H9 (cell line): ENCODE measurements at regions not wholly inside any gene's neighbourhood (a gene's known extent, or its start where the extent isn't known, plus 50 kb on each side); places are given as distances from the start of the nearest gene placed in this dataset.

Source experiments
- DNase-seq: peaks from one replicate; pipeline ENCODE4 v3.0.0-alpha.2; 2017
- H2AFZ ChIP-seq: one replicate; pipeline ENCODE4 v1.6.1; 2013; ENCODE audit warnings: mild to moderate bottlenecking, low read length, control low read depth, moderate library complexity
- H2AK5ac ChIP-seq: 2 replicates; pipeline ENCODE4 v1.6.1; 2013; ENCODE audit warnings: low read length, control low read depth, mixed read lengths; ENCODE audit not compliant: insufficient read length
- H2BK120ac ChIP-seq: one replicate; pipeline ENCODE4 v1.6.1; 2013; ENCODE audit warnings: low read depth, mild to moderate bottlenecking, low read length, control low read depth, inconsistent platforms; ENCODE audit not compliant: poor library complexity, severe bottlenecking
- H2BK12ac ChIP-seq: 2 replicates; pipeline ENCODE4 v1.6.1; 2013; ENCODE audit warnings: low read length, control low read depth, mixed read lengths, low read depth; ENCODE audit not compliant: insufficient read length
- H2BK15ac ChIP-seq: 2 replicates; pipeline ENCODE4 v1.6.1; 2013; ENCODE audit warnings: low read depth, low read length, control low read depth
- H2BK20ac ChIP-seq: one replicate; pipeline ENCODE4 v1.6.1; 2013; ENCODE audit warnings: low read depth, mild to moderate bottlenecking, low read length, control low read depth, inconsistent platforms; ENCODE audit not compliant: poor library complexity, severe bottlenecking
- H2BK5ac ChIP-seq: 2 replicates; pipeline ENCODE4 v1.6.1; 2013; ENCODE audit warnings: low read length, control low read depth, mixed read lengths; ENCODE audit not compliant: insufficient read length
- H3K14ac ChIP-seq: 2 replicates; pipeline ENCODE4 v1.6.1; 2013; ENCODE audit warnings: low read length, control low read depth; ENCODE audit not compliant: insufficient read depth
- H3K18ac ChIP-seq: 2 replicates; pipeline ENCODE4 v1.6.1; 2013; ENCODE audit warnings: low read depth, mild to moderate bottlenecking, mixed read lengths, low read length, control low read depth; ENCODE audit not compliant: insufficient read length
- H3K23ac ChIP-seq: 2 replicates; pipeline ENCODE4 v1.6.1; 2013; ENCODE audit warnings: low read length, control low read depth, mixed read lengths, low read depth; ENCODE audit not compliant: insufficient read length
- H3K23me2 ChIP-seq: 2 replicates; pipeline ENCODE4 v1.6.1; 2013; ENCODE audit warnings: low read depth, mild to moderate bottlenecking, mixed read lengths, low read length, control low read depth; ENCODE audit not compliant: insufficient read length, poor library complexity, severe bottlenecking
- H3K27ac ChIP-seq: 2 replicates; pipeline ENCODE4 v1.5.1; 2013; ENCODE audit warnings: low read length, control low read depth, mixed read lengths, low read depth; ENCODE audit not compliant: insufficient read length
- H3K27me3 ChIP-seq: 2 replicates; pipeline ENCODE4 v1.6.1; 2013; ENCODE audit warnings: low read length, control low read depth, inconsistent platforms; ENCODE audit not compliant: insufficient read depth
- H3K4ac ChIP-seq: 2 replicates; pipeline ENCODE4 v1.6.1; 2013; ENCODE audit warnings: low read depth, mild to moderate bottlenecking, control low read depth, inconsistent platforms, low read length, moderate library complexity
- H3K4me1 ChIP-seq: 2 replicates; pipeline ENCODE4 v1.6.1; 2013; ENCODE audit warnings: low read length, control low read depth, inconsistent platforms; ENCODE audit not compliant: insufficient read depth
- H3K4me2 ChIP-seq: 2 replicates; pipeline ENCODE4 v1.6.1; 2013; ENCODE audit warnings: low read length, control low read depth, mixed read lengths; ENCODE audit not compliant: insufficient read length, insufficient read depth
- H3K56ac ChIP-seq: 2 replicates; pipeline ENCODE4 v1.6.1; 2013; ENCODE audit warnings: low read depth, mild to moderate bottlenecking, mixed read lengths, low read length, control low read depth; ENCODE audit not compliant: insufficient read length
- H3K79me1 ChIP-seq: 2 replicates; pipeline ENCODE4 v1.6.1; 2013; ENCODE audit warnings: low read depth, mild to moderate bottlenecking, moderate library complexity, low read length, control low read depth, inconsistent platforms; ENCODE audit not compliant: insufficient read depth, poor library complexity, severe bottlenecking
- H3K79me2 ChIP-seq: 2 replicates; pipeline ENCODE4 v1.6.1; 2013; ENCODE audit warnings: low read length, control low read depth, inconsistent platforms; ENCODE audit not compliant: insufficient read depth
- H3K9ac ChIP-seq: 2 replicates; pipeline ENCODE4 v1.6.1; 2013; ENCODE audit warnings: low read length, control low read depth, mixed read lengths; ENCODE audit not compliant: insufficient read length; ENCODE audit errors: extremely low read depth
- H3K9me3 ChIP-seq: one replicate; pipeline ENCODE4 v1.6.1; 2013; ENCODE audit warnings: low read depth, low read length, inconsistent platforms; ENCODE audit not compliant: control insufficient read depth
- H3T11ph ChIP-seq: one replicate; pipeline ENCODE4 v1.6.1; 2013; ENCODE audit warnings: mild to moderate bottlenecking, low read length, control low read depth, inconsistent platforms
- H4K20me1 ChIP-seq: one replicate; pipeline ENCODE4 v1.6.1; 2013; ENCODE audit not compliant: control insufficient read depth, insufficient read length, insufficient read depth
- H4K5ac ChIP-seq: 2 replicates; pipeline ENCODE4 v1.6.1; 2013; ENCODE audit warnings: low read depth, mild to moderate bottlenecking, mixed read lengths, low read length, control low read depth; ENCODE audit not compliant: insufficient read length
- H4K8ac ChIP-seq: replicated peaks from 2 replicates; pipeline ENCODE4 v1.6.1; 2013; ENCODE audit warnings: low read length, control low read depth, mixed read lengths, low read depth; ENCODE audit not compliant: insufficient read length
- H4K91ac ChIP-seq: 2 replicates; pipeline ENCODE4 v1.6.1; 2013; ENCODE audit warnings: low read depth, mild to moderate bottlenecking, moderate library complexity, mixed read lengths, low read length, control low read depth; ENCODE audit not compliant: insufficient read length
- H3K27ac Mint-ChIP-seq, 3 experiments: 2 replicates in 2 of 3; 3 replicates in 1 of 3; pipeline ENCODE4 v1.8.0; 2020 to 2021; ENCODE audit warnings: mixed read lengths in 3 of 3, mild to moderate bottlenecking in 1 of 3, moderate library complexity in 1 of 3
- H3K27me3 Mint-ChIP-seq: 2 replicates; pipeline ENCODE4 v1.8.0; 2021; ENCODE audit warnings: low read depth, mild to moderate bottlenecking, moderate library complexity, mixed read lengths
- H3K36me3 Mint-ChIP-seq, 3 experiments: 2 replicates in 2 of 3; 3 replicates in 1 of 3; pipeline ENCODE4 v1.8.0; 2020 to 2021; ENCODE audit warnings: low read depth in 3 of 3, mixed read lengths in 3 of 3; ENCODE audit not compliant: insufficient read depth in 1 of 3
- H3K4me1 Mint-ChIP-seq, 2 experiments: 2 replicates each; pipeline ENCODE4 v1.8.0; 2020; ENCODE audit warnings: mixed read lengths in 2 of 2
- H3K4me3 Mint-ChIP-seq, 2 experiments: 2 replicates in 1 of 2; 3 replicates in 1 of 2; pipeline ENCODE4 v1.8.0; 2020 to 2021; ENCODE audit warnings: mild to moderate bottlenecking in 2 of 2, mixed read lengths in 2 of 2, moderate library complexity in 1 of 2
- H3K9me3 Mint-ChIP-seq, 2 experiments: 2 replicates in 1 of 2; 3 replicates in 1 of 2; pipeline ENCODE4 v1.8.0; 2020; ENCODE audit warnings: mild to moderate bottlenecking in 2 of 2, mixed read lengths in 2 of 2, moderate library complexity in 1 of 2
- CTCF ChIP-seq: fragments of 200-600 bp; sonication (generic); conservative IDR thresholded peaks from 3 replicates; pipeline ENCODE4 v1.8.0; 2021; ENCODE audit warnings: antibody characterized with exemption, mild to moderate bottlenecking
- WGBS: extraction: QIAGEN DNeasy Blood & Tissue Kit; methylation state at CpG from one replicate; pipeline ENCODE4 v1.1.7; 2013; ENCODE audit warnings: missing lambda C conversion rate, low lambda C conversion rate, mixed read lengths; ENCODE audit not compliant: insufficient read length; ENCODE audit errors: extremely low coverage; 5-methylcytosine and 5-hydroxymethylcytosine counted together

GRCh38 chr16:9345046-9345445, 253.6 kb downstream of the HAPSTR1 start:
- H2BK120ac ChIP-seq, result no peak overlapping the region
- Mint-ChIP-seq H3K9me3 (peaks cover 16% of the 10 kb centered on the region in 2 experiments), H3K27ac (no peak overlapping the region), H3K4me3 (no peak overlapping the region), H3K27me3 (no peaks in the 10 kb centered on the region), H3K36me3 (peaks cover 0 to 16% (median 12%) of the 10 kb centered on the region in 3 experiments; a peak in 6 of 7 replicates), H3K4me1 (peaks cover 7 to 9% of the 10 kb centered on the region in 2 experiments)
- no peak overlapping the region for H2BK15ac ChIP-seq
- H4K8ac ChIP-seq, result no peak overlapping the region
- no peak overlapping the region for H2AFZ ChIP-seq
- no peaks in the 10 kb centered on the region for H3K9me3 ChIP-seq
- peaks cover 4% of the 10 kb centered on the region; the same call in 1 of the 2 replicates for H3K4me1 ChIP-seq
- no peak overlapping the region for H3K4ac ChIP-seq
- H3K9ac ChIP-seq, result no peak overlapping the region
- no peaks in the 10 kb centered on the region for H3K23me2 ChIP-seq
- no peak overlapping the region for H2BK12ac ChIP-seq
- H2BK20ac ChIP-seq, result no peak overlapping the region
- H3K14ac ChIP-seq, result no peak overlapping the region
- no peak overlapping the region for H3K27ac ChIP-seq
- H2BK5ac ChIP-seq, result no peak overlapping the region
- H3K4me2 ChIP-seq, result no peak overlapping the region
- H3K79me1 ChIP-seq, result no peaks in the 10 kb centered on the region
- no peak overlapping the region for H3K23ac ChIP-seq
- no peak for DNase-seq
- no peak overlapping the region for H4K91ac ChIP-seq
- no peaks in the 10 kb centered on the region for H3K27me3 ChIP-seq
- WGBS, result no CpG with 5 or more reads among the region's 9 CpGs
- no peaks in the 10 kb centered on the region for H4K20me1 ChIP-seq
- H3K56ac ChIP-seq, result no peak overlapping the region
- no peak overlapping the region for H4K5ac ChIP-seq
- H3K79me2 ChIP-seq, result no peaks in the 10 kb centered on the region
- no peak overlapping the region for H3K18ac ChIP-seq
- H3T11ph ChIP-seq, result no peak overlapping the region
- no peak overlapping the region for H2AK5ac ChIP-seq
- no peak for TF ChIP-seq CTCF
